Testis (tissue), 2 donors: ENCODE measurements at regions not wholly inside any gene's neighbourhood (a gene's known extent, or its start where the extent isn't known, plus 50 kb on each side); places are given as distances from the start of the nearest gene placed in this dataset.

Experiments
- POLR2A ChIP-seq: fragments of 450-650 bp; IDR thresholded peaks from one replicate; pipeline ENCODE4 v1.6.1; 2017; ENCODE audit warnings: antibody characterized with exemption, mild to moderate bottlenecking, moderate library complexity
- TF ChIP-seq, protein P1 (sequence below), 3 experiments: fragments of 450-650 bp in 2 of 3; fragments of 200-600 bp in 1 of 3; sonication (generic) in 1 of 3; IDR thresholded peaks; one replicate each; pipeline ENCODE4 v1.5.1; 2016 to 2019; ENCODE audit warnings: antibody characterized with exemption in 3 of 3, mild to moderate bottlenecking in 2 of 3, moderate library complexity in 1 of 3

DNA sequence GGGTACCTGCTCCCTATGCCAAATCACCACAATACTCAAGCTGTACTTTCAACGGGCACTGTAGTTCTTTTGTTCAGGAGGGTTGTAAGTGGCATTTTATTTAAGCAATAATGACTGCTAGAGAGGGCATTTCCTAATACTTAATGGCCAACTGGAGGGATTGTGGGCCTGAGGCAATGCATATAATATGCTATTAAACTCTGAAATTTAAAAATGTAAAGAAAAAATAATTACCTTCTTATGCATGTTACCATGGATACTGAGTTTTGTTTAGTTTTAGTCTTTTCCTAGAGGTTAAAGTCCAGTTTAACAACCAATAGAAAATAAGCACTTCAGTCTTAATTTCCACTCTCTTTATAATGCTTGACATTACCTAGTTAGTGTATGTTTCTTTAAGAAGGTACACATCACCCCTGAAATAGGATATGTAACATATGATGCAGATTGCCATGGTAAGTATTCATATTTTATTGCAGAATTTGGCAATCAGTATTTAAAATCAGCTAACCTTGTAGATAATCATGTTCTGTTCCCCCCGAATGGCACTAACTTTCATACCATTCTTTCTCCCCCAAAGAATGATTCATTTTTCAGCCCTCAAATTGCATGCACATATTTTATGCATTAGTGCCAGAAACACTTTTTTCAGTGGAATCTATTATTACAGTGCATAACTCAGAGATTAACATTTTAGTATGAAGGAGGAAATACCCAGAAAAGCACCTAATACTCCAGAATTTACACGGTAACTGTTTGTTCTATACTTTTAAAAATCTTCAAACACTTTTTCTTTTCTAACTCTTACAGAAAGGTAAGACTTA, 90.3 kb upstream of the ZNF438 start:
- TF ChIP-seq, protein P1, sequence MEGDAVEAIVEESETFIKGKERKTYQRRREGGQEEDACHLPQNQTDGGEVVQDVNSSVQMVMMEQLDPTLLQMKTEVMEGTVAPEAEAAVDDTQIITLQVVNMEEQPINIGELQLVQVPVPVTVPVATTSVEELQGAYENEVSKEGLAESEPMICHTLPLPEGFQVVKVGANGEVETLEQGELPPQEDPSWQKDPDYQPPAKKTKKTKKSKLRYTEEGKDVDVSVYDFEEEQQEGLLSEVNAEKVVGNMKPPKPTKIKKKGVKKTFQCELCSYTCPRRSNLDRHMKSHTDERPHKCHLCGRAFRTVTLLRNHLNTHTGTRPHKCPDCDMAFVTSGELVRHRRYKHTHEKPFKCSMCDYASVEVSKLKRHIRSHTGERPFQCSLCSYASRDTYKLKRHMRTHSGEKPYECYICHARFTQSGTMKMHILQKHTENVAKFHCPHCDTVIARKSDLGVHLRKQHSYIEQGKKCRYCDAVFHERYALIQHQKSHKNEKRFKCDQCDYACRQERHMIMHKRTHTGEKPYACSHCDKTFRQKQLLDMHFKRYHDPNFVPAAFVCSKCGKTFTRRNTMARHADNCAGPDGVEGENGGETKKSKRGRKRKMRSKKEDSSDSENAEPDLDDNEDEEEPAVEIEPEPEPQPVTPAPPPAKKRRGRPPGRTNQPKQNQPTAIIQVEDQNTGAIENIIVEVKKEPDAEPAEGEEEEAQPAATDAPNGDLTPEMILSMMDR (IDR thresholded peaks at IDR 0.05) = no peak
- TF ChIP-seq POLR2A = no peak
